SK-N-SH (cell line): ENCODE measurements at regions not wholly inside any gene's neighbourhood (a gene's known extent, or its start where the extent isn't known, plus 50 kb on each side); places are given as distances from the start of the nearest gene placed in this dataset.

Experiments used
- CTCF ChIA-PET: fragments of 300-600, 350-600 bp; formaldehyde crosslinking; extraction: SDS; loops from one replicate; lab custom pipeline; 2021; lab: Yijun Ruan, JAX
- POLR2A ChIA-PET: fragments of 350-600 bp; sonication (Branson Sonifier 250); formaldehyde crosslinking; extraction: SDS; loops from one replicate; lab custom pipeline; 2020; ENCODE audit warnings: antibody characterized with exemption, inconsistent platforms; lab: Yijun Ruan, JAX
- DNase-seq: peaks from one replicate; pipeline ENCODE4 v3.0.0; 2012
- H2AFZ ChIP-seq: fragments of 200-600 bp; sonication (generic); 2 replicates; pipeline ENCODE4 v1.8.1; 2016; ENCODE audit warnings: antibody characterized with exemption, mild to moderate bottlenecking, low read depth
- H3F3A ChIP-seq: fragments of 200-600 bp; sonication (generic); replicated peaks from 2 replicates; pipeline ENCODE3; 2016; ENCODE audit warnings: antibody characterized with exemption, mild to moderate bottlenecking; ENCODE audit not compliant: insufficient read depth
- H3K27ac ChIP-seq, 2 experiments: fragments of 200-500 bp in 1 of 2; fragments of 200-600 bp in 1 of 2; sonication (Bioruptor generic) in 1 of 2; sonication (generic), shearing (Covaris generic) in 1 of 2; 2 replicates each; pipeline versions ENCODE4 v1.5.1 to v1.6.1; 2014 to 2016; ENCODE audit warnings: low read depth in 2 of 2, inconsistent platforms in 1 of 2, low read length in 1 of 2, mild to moderate bottlenecking in 1 of 2, mixed read lengths in 1 of 2
- H3K27me3 ChIP-seq: fragments of 200-600 bp; sonication (generic), shearing (Covaris generic); 2 replicates; pipeline ENCODE4 v1.6.1; 2016; ENCODE audit warnings: mixed run types; ENCODE audit not compliant: insufficient read depth
- H3K36me3 ChIP-seq, 2 experiments: fragments of 200-500 bp in 1 of 2; fragments of 200-600 bp in 1 of 2; sonication (Bioruptor generic) in 1 of 2; sonication (generic) in 1 of 2; replicated peaks in 1 of 2; 2 replicates each; pipeline versions ENCODE3 to v1.5.1; 2014 to 2016; ENCODE audit warnings: low read length in 1 of 2, mild to moderate bottlenecking in 1 of 2; ENCODE audit not compliant: insufficient read depth in 2 of 2, control insufficient read depth in 1 of 2
- H3K4me1 ChIP-seq, 2 experiments: fragments of 200-500 bp in 1 of 2; fragments of 200-600 bp in 1 of 2; sonication (Bioruptor generic) in 1 of 2; sonication (generic), shearing (Covaris generic) in 1 of 2; 2 replicates each; pipeline versions ENCODE4 v1.5.1 to v1.6.1; 2014 to 2016; ENCODE audit warnings: low read depth in 1 of 2, low read length in 1 of 2, mixed run types in 1 of 2; ENCODE audit not compliant: insufficient read depth in 2 of 2, control insufficient read depth in 1 of 2
- H3K4me2 ChIP-seq: fragments of 200-600 bp; sonication (generic), shearing (Covaris generic); 2 replicates; pipeline ENCODE4 v1.6.1; 2017; ENCODE audit warnings: mixed run types
- H3K4me3 ChIP-seq, 2 experiments: fragments of 200-500 bp in 1 of 2; fragments of 200-600 bp in 1 of 2; sonication (Bioruptor generic) in 1 of 2; sonication (generic), shearing (Covaris generic) in 1 of 2; 2 replicates each; pipeline versions ENCODE4 v1.5.1 to v1.8.1; 2014 to 2016; ENCODE audit warnings: low read depth in 2 of 2, inconsistent platforms in 1 of 2, low read length in 1 of 2, mild to moderate bottlenecking in 1 of 2, mixed read lengths in 1 of 2, moderate library complexity in 1 of 2
- H3K79me2 ChIP-seq: fragments of 200-600 bp; sonication (generic); 2 replicates; pipeline ENCODE4 v1.8.1; 2017; ENCODE audit warnings: mild to moderate bottlenecking; ENCODE audit not compliant: insufficient read depth
- H3K9ac ChIP-seq: fragments of 200-600 bp; sonication (generic); 2 replicates; pipeline ENCODE4 v1.6.1; 2017; ENCODE audit warnings: mixed run types
- H3K9me2 ChIP-seq: fragments of 200-600 bp; sonication (generic); 2 replicates; pipeline ENCODE4 v1.6.1; 2017; ENCODE audit warnings: mixed run types
- H3K9me3 ChIP-seq: fragments of 200-600 bp; sonication (generic); 2 replicates; pipeline ENCODE4 v1.6.1; 2017; ENCODE audit warnings: mixed run types, mild to moderate bottlenecking, moderate library complexity
- H4K20me1 ChIP-seq: fragments of 200-600 bp; sonication (generic); 2 replicates; pipeline ENCODE4 v1.6.1; 2017; ENCODE audit warnings: mild to moderate bottlenecking, mixed run types; ENCODE audit not compliant: insufficient read depth
- EP300 ChIP-seq, 2 experiments: IDR thresholded peaks; 2 replicates each; pipeline versions ENCODE4 v1.4.0 to v1.6.1; 2012; ENCODE audit warnings: borderline replicate concordance in 1 of 2, low read depth in 1 of 2, low read length in 1 of 2
- FOXJ3 ChIP-seq: sonication (generic); formaldehyde crosslinking; IDR thresholded peaks from 2 replicates; pipeline ENCODE4 v1.5.1; 2020; ENCODE audit warnings: mild to moderate bottlenecking, missing genetic modification reagents
- FOXM1 ChIP-seq: IDR thresholded peaks from 2 replicates; pipeline ENCODE4 v1.4.0; 2012; ENCODE audit warnings: low read depth, mild to moderate bottlenecking
- POLR2AphosphoS5 ChIP-seq: IDR thresholded peaks from 2 replicates; pipeline ENCODE4 v1.6.1; 2012; ENCODE audit warnings: low read depth, low read length
- RAD21 ChIP-seq: IDR thresholded peaks from 2 replicates; pipeline ENCODE4 v1.6.1; 2012; ENCODE audit warnings: mild to moderate bottlenecking, low read length
- RCOR1 ChIP-seq: fragments of 150-350 bp; IDR thresholded peaks from 2 replicates; pipeline ENCODE4 v1.6.1; 2017; ENCODE audit warnings: antibody characterized with exemption, low read length
- RFX5 ChIP-seq: IDR thresholded peaks from 2 replicates; pipeline ENCODE4 v1.6.1; 2012; ENCODE audit warnings: mild to moderate bottlenecking, improper control_type of control experiment, low read length
- RXRA ChIP-seq: IDR thresholded peaks from 2 replicates; pipeline ENCODE4 v1.4.0; 2012; ENCODE audit warnings: low read depth, mild to moderate bottlenecking, borderline replicate concordance
- SIN3A ChIP-seq: IDR thresholded peaks from 2 replicates; pipeline ENCODE4 v1.6.1; 2012; ENCODE audit warnings: low read depth, mild to moderate bottlenecking, low read length, moderate library complexity, borderline replicate concordance
- TAF1 ChIP-seq: IDR thresholded peaks from 2 replicates; pipeline ENCODE4 v1.6.1; 2012; ENCODE audit warnings: low read depth, mild to moderate bottlenecking, low read length, moderate library complexity, borderline replicate concordance
- TEAD4 ChIP-seq: IDR thresholded peaks from 2 replicates; pipeline ENCODE4 v1.4.0; 2012; ENCODE audit warnings: mild to moderate bottlenecking, borderline replicate concordance; ENCODE audit not compliant: insufficient read depth
- YY1 ChIP-seq: IDR thresholded peaks from 2 replicates; pipeline ENCODE4 v1.4.0; 2012; ENCODE audit warnings: low read depth, mild to moderate bottlenecking
- WGBS: methylation state at CpG from one replicate; pipeline ENCODE4 v1.1.6; 2017; ENCODE audit warnings: low lambda C conversion rate; 5-methylcytosine and 5-hydroxymethylcytosine counted together
- TF ChIP-seq, protein P1 (sequence below): IDR thresholded peaks from 2 replicates; pipeline ENCODE4 v1.6.1; 2012; ENCODE audit warnings: mild to moderate bottlenecking, low read depth, low read length, moderate library complexity
- TF ChIP-seq, protein P2 (sequence below): IDR thresholded peaks from 2 replicates; pipeline ENCODE4 v1.4.0; 2012; ENCODE audit warnings: low read depth, borderline replicate concordance
- TF ChIP-seq, protein P3 (sequence below): IDR thresholded peaks from 2 replicates; pipeline ENCODE4; 2012

DNA sequence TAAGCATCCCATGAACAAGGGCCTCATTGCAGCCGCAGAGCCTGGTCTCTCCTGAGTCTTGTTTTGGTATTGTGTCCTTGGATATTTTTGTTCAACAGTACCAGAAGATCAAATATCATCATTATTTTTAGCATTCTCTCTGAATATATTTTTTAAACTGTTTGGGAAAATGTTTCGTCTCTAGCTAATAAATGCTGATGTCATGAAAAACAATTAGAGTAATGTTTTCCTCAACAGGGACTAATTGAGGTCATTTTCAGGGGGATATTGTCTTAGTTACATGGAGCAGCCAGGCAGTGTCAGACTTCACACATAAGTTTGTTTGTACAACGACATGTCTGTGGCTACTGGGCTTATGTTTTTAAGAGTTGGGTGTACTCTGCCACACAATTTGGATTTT, 805.3 kb upstream of the SOX9 start:
- no peak overlapping the region for H3K4me3 ChIP-seq
- H2AFZ ChIP-seq = no peak overlapping the region
- peaks cover 0 to 7% of the 10 kb centered on the region in 2 experiments; a peak in 1 of 4 replicates for H3K4me1 ChIP-seq
- no peak overlapping the region for H3K9ac ChIP-seq
- H3K9me3 ChIP-seq = no peaks in the 10 kb centered on the region
- no peak for DNase-seq
- WGBS = 75% methylated on average over 3 of the region's 3 CpGs
- H3K27ac ChIP-seq = no peak overlapping the region
- H4K20me1 ChIP-seq = no peaks in the 10 kb centered on the region
- no peaks in the 10 kb centered on the region for H3K36me3 ChIP-seq
- no peaks in the 10 kb centered on the region for H3K9me2 ChIP-seq
- ChIA-PET POLR2A (no interaction called here), CTCF (no interaction called here)
- TF ChIP-seq POLR2AphosphoS5 = no peak
- no peak for TF ChIP-seq TEAD4
- no peak for TF ChIP-seq RAD21
- no peak for TF ChIP-seq RXRA
- no peak for TF ChIP-seq EP300 (IDR thresholded peaks at IDR 0.05; ENCODE audit: borderline replicate concordance in 1 of 2, low read depth in 1 of 2, low read length in 1 of 2)
- TF ChIP-seq, protein P1, sequence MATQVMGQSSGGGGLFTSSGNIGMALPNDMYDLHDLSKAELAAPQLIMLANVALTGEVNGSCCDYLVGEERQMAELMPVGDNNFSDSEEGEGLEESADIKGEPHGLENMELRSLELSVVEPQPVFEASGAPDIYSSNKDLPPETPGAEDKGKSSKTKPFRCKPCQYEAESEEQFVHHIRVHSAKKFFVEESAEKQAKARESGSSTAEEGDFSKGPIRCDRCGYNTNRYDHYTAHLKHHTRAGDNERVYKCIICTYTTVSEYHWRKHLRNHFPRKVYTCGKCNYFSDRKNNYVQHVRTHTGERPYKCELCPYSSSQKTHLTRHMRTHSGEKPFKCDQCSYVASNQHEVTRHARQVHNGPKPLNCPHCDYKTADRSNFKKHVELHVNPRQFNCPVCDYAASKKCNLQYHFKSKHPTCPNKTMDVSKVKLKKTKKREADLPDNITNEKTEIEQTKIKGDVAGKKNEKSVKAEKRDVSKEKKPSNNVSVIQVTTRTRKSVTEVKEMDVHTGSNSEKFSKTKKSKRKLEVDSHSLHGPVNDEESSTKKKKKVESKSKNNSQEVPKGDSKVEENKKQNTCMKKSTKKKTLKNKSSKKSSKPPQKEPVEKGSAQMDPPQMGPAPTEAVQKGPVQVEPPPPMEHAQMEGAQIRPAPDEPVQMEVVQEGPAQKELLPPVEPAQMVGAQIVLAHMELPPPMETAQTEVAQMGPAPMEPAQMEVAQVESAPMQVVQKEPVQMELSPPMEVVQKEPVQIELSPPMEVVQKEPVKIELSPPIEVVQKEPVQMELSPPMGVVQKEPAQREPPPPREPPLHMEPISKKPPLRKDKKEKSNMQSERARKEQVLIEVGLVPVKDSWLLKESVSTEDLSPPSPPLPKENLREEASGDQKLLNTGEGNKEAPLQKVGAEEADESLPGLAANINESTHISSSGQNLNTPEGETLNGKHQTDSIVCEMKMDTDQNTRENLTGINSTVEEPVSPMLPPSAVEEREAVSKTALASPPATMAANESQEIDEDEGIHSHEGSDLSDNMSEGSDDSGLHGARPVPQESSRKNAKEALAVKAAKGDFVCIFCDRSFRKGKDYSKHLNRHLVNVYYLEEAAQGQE = no peak
- TF ChIP-seq RFX5 = no peak
- no peak for TF ChIP-seq FOXM1
- TF ChIP-seq YY1 = no peak
- no peak for TF ChIP-seq SIN3A
- no peak for TF ChIP-seq FOXJ3 (CRISPR knock-in tag)
- no peak for TF ChIP-seq RCOR1
- TF ChIP-seq, protein P2, sequence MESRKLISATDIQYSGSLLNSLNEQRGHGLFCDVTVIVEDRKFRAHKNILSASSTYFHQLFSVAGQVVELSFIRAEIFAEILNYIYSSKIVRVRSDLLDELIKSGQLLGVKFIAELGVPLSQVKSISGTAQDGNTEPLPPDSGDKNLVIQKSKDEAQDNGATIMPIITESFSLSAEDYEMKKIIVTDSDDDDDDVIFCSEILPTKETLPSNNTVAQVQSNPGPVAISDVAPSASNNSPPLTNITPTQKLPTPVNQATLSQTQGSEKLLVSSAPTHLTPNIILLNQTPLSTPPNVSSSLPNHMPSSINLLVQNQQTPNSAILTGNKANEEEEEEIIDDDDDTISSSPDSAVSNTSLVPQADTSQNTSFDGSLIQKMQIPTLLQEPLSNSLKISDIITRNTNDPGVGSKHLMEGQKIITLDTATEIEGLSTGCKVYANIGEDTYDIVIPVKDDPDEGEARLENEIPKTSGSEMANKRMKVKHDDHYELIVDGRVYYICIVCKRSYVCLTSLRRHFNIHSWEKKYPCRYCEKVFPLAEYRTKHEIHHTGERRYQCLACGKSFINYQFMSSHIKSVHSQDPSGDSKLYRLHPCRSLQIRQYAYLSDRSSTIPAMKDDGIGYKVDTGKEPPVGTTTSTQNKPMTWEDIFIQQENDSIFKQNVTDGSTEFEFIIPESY = no peak
- TF ChIP-seq, protein P3, sequence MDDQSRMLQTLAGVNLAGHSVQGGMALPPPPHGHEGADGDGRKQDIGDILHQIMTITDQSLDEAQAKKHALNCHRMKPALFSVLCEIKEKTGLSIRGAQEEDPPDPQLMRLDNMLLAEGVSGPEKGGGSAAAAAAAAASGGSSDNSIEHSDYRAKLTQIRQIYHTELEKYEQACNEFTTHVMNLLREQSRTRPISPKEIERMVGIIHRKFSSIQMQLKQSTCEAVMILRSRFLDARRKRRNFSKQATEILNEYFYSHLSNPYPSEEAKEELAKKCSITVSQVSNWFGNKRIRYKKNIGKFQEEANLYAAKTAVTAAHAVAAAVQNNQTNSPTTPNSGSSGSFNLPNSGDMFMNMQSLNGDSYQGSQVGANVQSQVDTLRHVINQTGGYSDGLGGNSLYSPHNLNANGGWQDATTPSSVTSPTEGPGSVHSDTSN = no peak
- TF ChIP-seq TAF1 = no peak
- no peaks in the 10 kb centered on the region for H3K79me2 ChIP-seq
- no peaks in the 10 kb centered on the region for H3K27me3 ChIP-seq
- no peaks in the 10 kb centered on the region for H3F3A ChIP-seq
- no peak overlapping the region for H3K4me2 ChIP-seq
